ENCODE measurements at regions not wholly inside any gene's neighbourhood (a gene's known extent, or its start where the extent isn't known, plus 50 kb on each side); places are given as distances from the start of the nearest gene placed in this dataset.
"Not testable (repeated sequence)": the region's sequence is repeated elsewhere in the genome, so short reads cannot be mapped to it uniquely, and the experiment has no call there.

- DNase-seq: no peak
Observed at GRCh38 chr13:74567485-74567884, 433.3 kb upstream of the KLF12 start.

- DNase-seq: no peak
Observed at GRCh38 chr13:74562381-74562780, 428.2 kb upstream of the KLF12 start.

GRCh38 chr13:74561155-74561554 is 427.0 kb upstream of the KLF12 start:
- no peak for DNase-seq

- no peak for DNase-seq
Observed at GRCh38 chr13:74560325-74560724, 426.1 kb upstream of the KLF12 start.

- DNase-seq: no peak
Observed at GRCh38 chr13:74557870-74558269, 423.7 kb upstream of the KLF12 start.

- DNase-seq: no peak
Observed at GRCh38 chr13:74555651-74556420, 421.6 kb upstream of the KLF12 start.

GRCh38 chr13:74555276-74555625 is 421.0 kb upstream of the KLF12 start:
- DNase-seq: no peak

GRCh38 chr13:74554569-74555275 is 420.5 kb upstream of the KLF12 start:
- no peak for DNase-seq

GRCh38 chr13:74550039-74550438 is 415.8 kb upstream of the KLF12 start:
- DNase-seq: no peak

- DNase-seq: not testable (repeated sequence)
Observed at GRCh38 chr13:74536649-74537048, 402.4 kb upstream of the KLF12 start.

- no peak for DNase-seq
Observed at GRCh38 chr13:74533226-74533625, 399.0 kb upstream of the KLF12 start.

GRCh38 chr13:74530011-74530410 is 395.8 kb upstream of the KLF12 start:
- DNase-seq: no peak

GRCh38 chr13:74528734-74529513 is 394.7 kb upstream of the KLF12 start:
- DNase-seq: no peak

- no peak for DNase-seq
Observed at GRCh38 chr13:74523057-74523456, 388.9 kb upstream of the KLF12 start.

- no peak for DNase-seq
Observed at GRCh38 chr13:74511523-74511922, 377.3 kb upstream of the KLF12 start.

GRCh38 chr13:74487091-74487722 is 353.0 kb upstream of the KLF12 start:
- DNase-seq: no peak

- no peak for DNase-seq
Observed at GRCh38 chr13:74485757-74486156, 351.6 kb upstream of the KLF12 start.

GRCh38 chr13:74479124-74479523 is 344.9 kb upstream of the KLF12 start:
- DNase-seq: no peak

- DNase-seq: no peak
Observed at GRCh38 chr13:74476788-74477187, 342.6 kb upstream of the KLF12 start.

GRCh38 chr13:74476365-74476764 is 342.2 kb upstream of the KLF12 start:
- DNase-seq: no peak

- no peak for DNase-seq
Observed at GRCh38 chr13:74466864-74467263, 332.7 kb upstream of the KLF12 start.

GRCh38 chr13:74466020-74466419 is 331.8 kb upstream of the KLF12 start:
- DNase-seq: no peak

- DNase-seq: no peak
Observed at GRCh38 chr13:74465271-74465670, 331.1 kb upstream of the KLF12 start.

Measured in right kidney (tissue), 1 donor.